ENCODE measurements at regions not wholly inside any gene's neighbourhood (a gene's known extent, or its start where the extent isn't known, plus 50 kb on each side); places are given as distances from the start of the nearest gene placed in this dataset.

- TF ChIP-seq POLR2AphosphoS5 (IDR thresholded peaks at IDR 0.05; ENCODE audit: low read depth, low read length) (no peak), POLR2A (IDR thresholded peaks at IDR 0.05; ENCODE audit: low read depth, low read length) (no peak), TAF1 (IDR thresholded peaks at IDR 0.05; ENCODE audit: borderline replicate concordance, low read depth, low read length) (no peak)
Measured at GRCh38 chr18:55777666-55778304, 189.8 kb upstream of the TCF4 start.

Measured in GM12892 (cell line).